ENCODE measurements at regions not wholly inside any gene's neighbourhood (a gene's known extent, or its start where the extent isn't known, plus 50 kb on each side); places are given as distances from the start of the nearest gene placed in this dataset.

DNA sequence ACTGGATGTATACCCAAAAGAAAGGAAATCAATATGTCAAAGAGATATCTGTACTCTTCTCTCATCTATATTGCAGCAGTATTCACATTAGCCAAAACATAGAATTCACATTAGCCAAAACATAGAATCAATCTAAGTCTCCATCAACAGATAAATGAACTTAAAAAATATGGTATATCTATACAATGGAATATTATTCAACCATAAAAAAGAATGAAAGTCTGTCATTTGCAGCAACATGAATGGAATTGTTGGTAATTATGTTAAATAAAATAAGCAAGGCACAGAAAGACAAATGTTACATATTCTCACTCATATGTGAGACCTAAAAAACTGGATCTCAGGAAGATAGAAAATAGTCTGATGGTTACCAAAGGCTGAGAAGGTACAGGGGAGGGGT lies 212.1 kb upstream of the ZC3H15 start:
- Mint-ChIP-seq H3K27me3 (ENCODE audit: insufficient read depth) (no peaks in the 10 kb centered on the region), H3K36me3 (ENCODE audit: low read depth) (no peaks in the 10 kb centered on the region), H3K9me3 (no peaks in the 10 kb centered on the region; the same call in 1 of the 2 replicates), H3K4me1 (ENCODE audit: low read depth) (peaks cover 7% of the 10 kb centered on the region; the same call in 1 of the 2 replicates), H3K4me3 (no peak overlapping the region), H3K27ac (no peak overlapping the region)
- TF ChIP-seq, protein P1, sequence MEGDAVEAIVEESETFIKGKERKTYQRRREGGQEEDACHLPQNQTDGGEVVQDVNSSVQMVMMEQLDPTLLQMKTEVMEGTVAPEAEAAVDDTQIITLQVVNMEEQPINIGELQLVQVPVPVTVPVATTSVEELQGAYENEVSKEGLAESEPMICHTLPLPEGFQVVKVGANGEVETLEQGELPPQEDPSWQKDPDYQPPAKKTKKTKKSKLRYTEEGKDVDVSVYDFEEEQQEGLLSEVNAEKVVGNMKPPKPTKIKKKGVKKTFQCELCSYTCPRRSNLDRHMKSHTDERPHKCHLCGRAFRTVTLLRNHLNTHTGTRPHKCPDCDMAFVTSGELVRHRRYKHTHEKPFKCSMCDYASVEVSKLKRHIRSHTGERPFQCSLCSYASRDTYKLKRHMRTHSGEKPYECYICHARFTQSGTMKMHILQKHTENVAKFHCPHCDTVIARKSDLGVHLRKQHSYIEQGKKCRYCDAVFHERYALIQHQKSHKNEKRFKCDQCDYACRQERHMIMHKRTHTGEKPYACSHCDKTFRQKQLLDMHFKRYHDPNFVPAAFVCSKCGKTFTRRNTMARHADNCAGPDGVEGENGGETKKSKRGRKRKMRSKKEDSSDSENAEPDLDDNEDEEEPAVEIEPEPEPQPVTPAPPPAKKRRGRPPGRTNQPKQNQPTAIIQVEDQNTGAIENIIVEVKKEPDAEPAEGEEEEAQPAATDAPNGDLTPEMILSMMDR (IDR thresholded peaks at IDR 0.05) = no peak
- DNase-seq = no peak

DNA sequence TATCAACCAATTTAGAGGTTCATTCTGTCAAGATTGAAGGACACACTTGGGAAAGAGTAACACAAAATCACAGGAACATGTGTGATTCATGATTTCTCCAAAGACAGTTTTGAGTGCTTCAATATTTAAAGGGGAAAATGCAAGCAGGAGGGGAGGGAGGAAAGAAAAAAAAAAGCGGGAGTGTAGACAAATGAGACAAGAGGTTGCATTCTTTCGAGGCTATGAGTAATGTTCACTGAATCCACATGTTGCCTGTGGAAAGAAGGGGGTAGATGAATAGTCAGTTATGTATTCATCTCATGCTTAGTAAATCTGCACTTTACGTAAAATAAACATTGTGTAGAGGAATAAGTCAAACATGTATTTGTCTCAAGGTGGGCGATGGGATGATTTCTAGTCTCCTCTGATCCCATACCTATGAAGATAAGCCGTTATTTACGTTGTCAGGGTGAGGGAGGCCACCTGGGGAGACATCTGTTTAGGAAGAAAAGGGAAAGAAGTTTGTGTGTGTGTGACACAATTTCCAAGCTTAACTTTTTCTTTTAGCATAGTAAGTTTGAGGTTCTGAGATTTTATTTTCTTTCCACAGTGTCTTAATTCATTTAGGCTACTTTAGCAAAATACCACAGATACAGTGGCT lies 211.0 kb upstream of the ZC3H15 start:
- Mint-ChIP-seq H3K9me3 (peaks cover 5% of the 10 kb centered on the region), H3K27ac (no peak overlapping the region), H3K4me1 (ENCODE audit: low read depth) (peaks cover 7% of the 10 kb centered on the region; the same call in 1 of the 2 replicates), H3K27me3 (ENCODE audit: insufficient read depth) (no peaks in the 10 kb centered on the region), H3K4me3 (no peak overlapping the region), H3K36me3 (ENCODE audit: low read depth) (no peaks in the 10 kb centered on the region)
- peak; percentile 5 for DNase-seq
- TF ChIP-seq, protein P1 (IDR thresholded peaks at IDR 0.05) = no peak

DNA sequence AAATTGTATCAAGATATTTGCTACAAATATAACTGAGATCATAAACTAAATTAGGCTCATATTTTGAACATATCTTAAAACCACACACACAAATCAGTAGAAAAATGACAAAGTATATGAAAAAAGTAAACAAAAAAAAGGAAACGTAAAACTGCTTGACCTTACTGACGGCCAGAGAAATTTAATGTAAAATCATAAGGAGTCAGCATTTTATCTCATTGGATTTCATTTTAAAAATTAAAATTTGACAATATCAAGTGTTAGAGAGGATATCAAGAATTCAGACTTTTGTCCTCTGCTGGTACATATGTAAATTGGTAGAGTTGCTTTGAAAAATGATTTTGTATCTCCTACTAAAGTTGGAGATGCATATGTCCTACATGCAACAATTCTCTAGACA lies 209.2 kb upstream of the ZC3H15 start:
- no peak for DNase-seq
- Mint-ChIP-seq H3K27ac (no peak overlapping the region), H3K4me1 (ENCODE audit: low read depth) (peaks cover 7% of the 10 kb centered on the region; the same call in 1 of the 2 replicates), H3K27me3 (ENCODE audit: insufficient read depth) (no peaks in the 10 kb centered on the region), H3K4me3 (no peak overlapping the region), H3K36me3 (ENCODE audit: low read depth) (no peaks in the 10 kb centered on the region), H3K9me3 (peaks cover 5% of the 10 kb centered on the region)
- TF ChIP-seq, protein P1 (IDR thresholded peaks at IDR 0.05) = no peak

DNA sequence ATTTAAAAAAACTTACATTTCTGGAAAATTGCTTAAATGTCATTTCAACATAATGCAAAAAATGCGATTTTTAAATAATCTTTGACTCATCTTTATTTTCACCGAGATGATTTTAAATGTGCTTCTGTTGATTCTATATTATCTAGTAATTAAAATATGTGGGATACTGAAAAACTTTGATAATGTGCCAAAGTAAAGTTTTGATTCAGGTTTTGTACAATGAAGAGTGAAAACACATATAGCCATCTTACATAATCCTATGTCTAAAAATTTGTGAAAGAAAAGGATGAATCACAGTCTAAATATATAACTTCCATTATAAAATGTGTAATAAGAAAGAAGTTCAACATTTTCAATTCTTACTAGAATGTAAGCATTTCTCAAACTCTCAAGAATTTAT lies 204.3 kb upstream of the ZC3H15 start:
- H3K4me1 Mint-ChIP-seq (ENCODE audit: low read depth) = no peaks in the 10 kb centered on the region
- DNase-seq = no peak

DNA sequence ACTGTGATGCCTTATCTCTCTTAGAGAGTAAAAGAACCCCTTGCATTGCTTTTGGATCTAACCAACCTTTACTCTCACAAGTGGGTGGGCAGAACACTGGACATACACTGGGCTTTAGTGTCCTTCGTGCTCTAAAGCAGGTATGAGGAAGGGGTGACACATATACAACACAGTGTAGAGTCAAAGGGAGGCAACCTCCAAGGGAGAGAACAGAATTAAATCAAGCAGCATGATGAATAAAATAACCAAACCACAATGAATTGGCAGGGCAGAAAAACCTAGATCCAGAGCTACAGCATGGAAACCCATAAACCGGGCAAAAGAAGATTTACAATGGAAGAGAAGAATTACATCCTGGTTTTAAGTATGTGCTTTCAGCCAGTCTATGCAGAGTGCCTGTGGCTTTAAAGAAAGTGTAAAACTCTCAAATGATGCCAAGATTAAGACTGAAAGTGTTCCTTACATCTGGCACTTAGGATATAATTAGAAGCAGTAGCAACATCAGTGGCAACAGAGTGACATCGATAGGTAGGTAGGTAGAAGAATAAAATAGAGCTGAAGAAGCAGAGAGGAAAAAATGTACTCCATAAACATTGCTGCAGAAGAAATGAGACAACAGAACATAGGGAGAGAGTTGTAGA lies 191.7 kb upstream of the ZC3H15 start:
- no peak for DNase-seq
- Mint-ChIP-seq H3K4me3 (no peak overlapping the region), H3K36me3 (ENCODE audit: low read depth) (no peaks in the 10 kb centered on the region), H3K27me3 (ENCODE audit: insufficient read depth) (no peaks in the 10 kb centered on the region), H3K27ac (no peak overlapping the region), H3K4me1 (ENCODE audit: low read depth) (no peaks in the 10 kb centered on the region), H3K9me3 (peaks cover 4% of the 10 kb centered on the region; the same call in 1 of the 2 replicates)
- TF ChIP-seq, protein P1 (IDR thresholded peaks at IDR 0.05) = no peak

More for the DNA sequence above, 204.3 kb upstream of the ZC3H15 start:
- Mint-ChIP-seq H3K27ac (no peak overlapping the region), H3K9me3 (peaks cover 5% of the 10 kb centered on the region), H3K4me3 (no peak overlapping the region), H3K36me3 (ENCODE audit: low read depth) (no peaks in the 10 kb centered on the region), H3K27me3 (ENCODE audit: insufficient read depth) (no peaks in the 10 kb centered on the region)
- TF ChIP-seq, protein P1 (IDR thresholded peaks at IDR 0.05) = no peak
